PFSK-1 (cell line): ENCODE measurements at regions not wholly inside any gene's neighbourhood (a gene's known extent, or its start where the extent isn't known, plus 50 kb on each side); places are given as distances from the start of the nearest gene placed in this dataset.

Experiments used
- FOXP2 ChIP-seq: optimal IDR thresholded peaks from 2 replicates; pipeline ENCODE3; 2011; ENCODE audit warnings: borderline replicate concordance, control low read depth, inconsistent platforms; ENCODE audit not compliant: insufficient read depth; ENCODE audit errors: extremely low read length, extremely low read depth
- POLR2AphosphoS5 ChIP-seq: IDR thresholded peaks from 2 replicates; pipeline ENCODE4 v1.6.1; 2012; ENCODE audit warnings: low read depth, mild to moderate bottlenecking, control low read depth, low read length, moderate library complexity
- REST ChIP-seq, 2 experiments: IDR thresholded peaks; 2 replicates each; pipeline versions ENCODE4 v1.6.1 to v1.8.0; 2011 to 2012; ENCODE audit warnings: low read depth in 2 of 2, low read length in 2 of 2, control low read depth in 1 of 2, inconsistent platforms in 1 of 2, mild to moderate bottlenecking in 1 of 2, moderate library complexity in 1 of 2; ENCODE audit not compliant: insufficient read depth in 1 of 2
- SIN3A ChIP-seq: IDR thresholded peaks from 2 replicates; pipeline ENCODE4 v1.6.1; 2012; ENCODE audit warnings: mild to moderate bottlenecking, low read length, moderate library complexity, borderline replicate concordance; ENCODE audit not compliant: insufficient read depth
- TAF1 ChIP-seq: IDR thresholded peaks from 2 replicates; pipeline ENCODE4 v1.6.1; 2012; ENCODE audit warnings: low read length, control low read depth, borderline replicate concordance; ENCODE audit not compliant: insufficient read depth

GRCh38 chr13:62450759-62451158 lies 1035.1 kb upstream of the PCDH20 start:
- TF ChIP-seq POLR2AphosphoS5 (no peak), FOXP2 (no peak), TAF1 (no peak), SIN3A (no peak), REST (IDR thresholded peaks at IDR 0.05; ENCODE audit: insufficient read depth in 1 of 2, low read depth in 2 of 2, low read length in 2 of 2) (no peak)

GRCh38 chr13:62444805-62445204 lies 1029.2 kb upstream of the PCDH20 start:
- TF ChIP-seq REST (IDR thresholded peaks at IDR 0.05; ENCODE audit: insufficient read depth in 1 of 2, low read depth in 2 of 2, low read length in 2 of 2) (no peak), TAF1 (no peak), FOXP2 (no peak), POLR2AphosphoS5 (no peak), SIN3A (no peak)

GRCh38 chr13:62434081-62434480 lies 1018.4 kb upstream of the PCDH20 start:
- no peak for TF ChIP-seq POLR2AphosphoS5
- TF ChIP-seq TAF1 = no peak
- TF ChIP-seq SIN3A = no peak
- no peak for TF ChIP-seq FOXP2
- no peak for TF ChIP-seq REST (IDR thresholded peaks at IDR 0.05; ENCODE audit: insufficient read depth in 1 of 2, low read depth in 2 of 2, low read length in 2 of 2)

- no peak for TF ChIP-seq FOXP2
- TF ChIP-seq POLR2AphosphoS5 = no peak
- TF ChIP-seq TAF1 = no peak
- no peak for TF ChIP-seq REST (IDR thresholded peaks at IDR 0.05; ENCODE audit: insufficient read depth in 1 of 2, low read depth in 2 of 2, low read length in 2 of 2)
- TF ChIP-seq SIN3A = no peak
Measured at GRCh38 chr13:62433660-62434059, 1018.0 kb upstream of the PCDH20 start.

- TF ChIP-seq REST (IDR thresholded peaks at IDR 0.05; ENCODE audit: insufficient read depth in 1 of 2, low read depth in 2 of 2, low read length in 2 of 2) (no peak), TAF1 (no peak), SIN3A (no peak), POLR2AphosphoS5 (no peak), FOXP2 (no peak)
Measured at GRCh38 chr13:62432906-62433305, 1017.3 kb upstream of the PCDH20 start.
